HG03521 (cell line): ENCODE measurements at regions not wholly inside any gene's neighbourhood (a gene's known extent, or its start where the extent isn't known, plus 50 kb on each side); places are given as distances from the start of the nearest gene placed in this dataset.

Experiments used
- ATAC-seq: cut with Tn5 transposase; IDR thresholded peaks from one replicate; pipeline ENCODE4 v1.9.1; 2021; ENCODE audit warnings: mild to moderate bottlenecking, moderate library complexity; ENCODE audit not compliant: unreplicated experiment

- no peak for ATAC-seq
These were observed 320.1 kb downstream of the LMX1A start for GRCh38 chr1:165036403-165036802.

GRCh38 chr1:165034136-165034809 lies 322.2 kb downstream of the LMX1A start:
- ATAC-seq: no peak

GRCh38 chr1:165031001-165031400 lies 325.5 kb downstream of the LMX1A start:
- ATAC-seq: no peak

GRCh38 chr1:165025805-165026204 lies 330.7 kb downstream of the LMX1A start:
- ATAC-seq: no peak

GRCh38 chr1:165014753-165015152 lies 341.8 kb downstream of the LMX1A start:
- no peak for ATAC-seq

- no peak for ATAC-seq
These were observed 344.5 kb downstream of the LMX1A start for GRCh38 chr1:165011991-165012531.

GRCh38 chr1:165011186-165011585 lies 345.3 kb downstream of the LMX1A start:
- ATAC-seq: no peak

GRCh38 chr1:165010418-165011070 lies 346.0 kb downstream of the LMX1A start:
- no peak for ATAC-seq

- ATAC-seq: no peak
These were observed 349.7 kb downstream of the LMX1A start for GRCh38 chr1:165006831-165007230.

- ATAC-seq: no peak
These were observed 357.4 kb downstream of the LMX1A start for GRCh38 chr1:164999146-164999545.

- ATAC-seq: no peak
These were observed 364.7 kb downstream of the LMX1A start for GRCh38 chr1:164991763-164992314.

GRCh38 chr1:164983023-164983650 lies 373.4 kb downstream of the LMX1A start:
- no peak for ATAC-seq

GRCh38 chr1:164982545-164982944 lies 374.0 kb downstream of the LMX1A start:
- ATAC-seq: no peak

- ATAC-seq: no peak
These were observed 379.0 kb downstream of the LMX1A start for GRCh38 chr1:164977561-164977960.

GRCh38 chr1:164971921-164972415 lies 384.5 kb downstream of the LMX1A start:
- ATAC-seq: no peak

GRCh38 chr1:164971391-164971790 lies 385.1 kb downstream of the LMX1A start:
- ATAC-seq: no peak

- no peak for ATAC-seq
These were observed 387.3 kb downstream of the LMX1A start for GRCh38 chr1:164969253-164969652.

- no peak for ATAC-seq
These were observed 389.2 kb downstream of the LMX1A start for GRCh38 chr1:164967300-164967699.

- no peak for ATAC-seq
These were observed 394.8 kb downstream of the LMX1A start for GRCh38 chr1:164961715-164962114.

- no peak for ATAC-seq
These were observed 397.3 kb downstream of the LMX1A start for GRCh38 chr1:164958982-164959768.

- ATAC-seq: no peak
These were observed 394.8 kb downstream of the PBX1 start for GRCh38 chr1:164953815-164954214.
